ENCODE measurements at regions not wholly inside any gene's neighbourhood (a gene's known extent, or its start where the extent isn't known, plus 50 kb on each side); places are given as distances from the start of the nearest gene placed in this dataset.

- intact Hi-C loops (cut with DNase I): loop anchor here (2.0 kb wide), 1 partner anchor 15 kb away; no protein-coding TSS in a partner anchor
- H3K27ac ChIP-seq: no peak overlapping the region
- 86 to 89% methylated on average over 1 of the region's 1 CpG for WGBS, 2 donors
- no peak for TF ChIP-seq EP300 (IDR thresholded peaks at IDR 0.05)
- TF ChIP-seq POLR2AphosphoS5 (IDR thresholded peaks at IDR 0.05): no peak
- TF ChIP-seq POLR2A (IDR thresholded peaks at IDR 0.05): no peak
- TF ChIP-seq CTCF (IDR thresholded peaks at IDR 0.05): no peak
- H3K36me3 ChIP-seq: no peaks in the 10 kb centered on the region
- no peak overlapping the region for H3K4me3 ChIP-seq
- H3K4me1 ChIP-seq: no peaks in the 10 kb centered on the region
- DNase-seq: no peak
- H3K9me3 ChIP-seq: no peaks in the 10 kb centered on the region
- H3K27me3 ChIP-seq: no peaks in the 10 kb centered on the region
Measured at GRCh38 chr7:18395868-18396267, 99.7 kb upstream of the HDAC9 start.

- H3K27ac ChIP-seq: no peak overlapping the region
- WGBS, 2 donors: 83 to 84% methylated on average over 5 of the region's 5 CpGs
- no peaks in the 10 kb centered on the region for H3K9me3 ChIP-seq
- H3K4me3 ChIP-seq: no peak overlapping the region
- H3K4me1 ChIP-seq: no peaks in the 10 kb centered on the region
- intact Hi-C loops (cut with DNase I): no loop called here
- no peaks in the 10 kb centered on the region for H3K36me3 ChIP-seq
- TF ChIP-seq POLR2A (IDR thresholded peaks at IDR 0.05) (no peak), CTCF (IDR thresholded peaks at IDR 0.05) (no peak), EP300 (IDR thresholded peaks at IDR 0.05) (no peak), POLR2AphosphoS5 (IDR thresholded peaks at IDR 0.05) (no peak)
- DNase-seq: no peak
- no peaks in the 10 kb centered on the region for H3K27me3 ChIP-seq
Measured at GRCh38 chr7:18396953-18397352, 98.6 kb upstream of the HDAC9 start.

GRCh38 chr7:18399436-18400235 lies 95.9 kb upstream of the HDAC9 start:
- Histone ChIP-seq H3K9me3 (no peaks in the 10 kb centered on the region), H3K36me3 (no peaks in the 10 kb centered on the region), H3K27me3 (no peaks in the 10 kb centered on the region), H3K27ac (no peak overlapping the region), H3K4me3 (no peak overlapping the region), H3K4me1 (no peaks in the 10 kb centered on the region)
- intact Hi-C loops (cut with DNase I): no loop called here
- no peak for DNase-seq
- TF ChIP-seq POLR2A (IDR thresholded peaks at IDR 0.05) (no peak), EP300 (IDR thresholded peaks at IDR 0.05) (no peak), CTCF (IDR thresholded peaks at IDR 0.05) (no peak), POLR2AphosphoS5 (IDR thresholded peaks at IDR 0.05) (no peak)
- WGBS, 2 donors: 91 to 92% methylated on average over 4 of the region's 4 CpGs

GRCh38 chr7:18400275-18400674 lies 95.3 kb upstream of the HDAC9 start:
- no peaks in the 10 kb centered on the region for H3K27me3 ChIP-seq
- intact Hi-C loops (cut with DNase I): no loop called here

More at GRCh38 chr7:18400275-18400674, 95.3 kb upstream of the HDAC9 start:
- Histone ChIP-seq H3K4me1 (no peaks in the 10 kb centered on the region), H3K36me3 (no peaks in the 10 kb centered on the region), H3K27ac (no peak overlapping the region), H3K9me3 (no peaks in the 10 kb centered on the region), H3K4me3 (no peak overlapping the region)
- no peak for DNase-seq
- 86 to 87% methylated on average over 2 of the region's 2 CpGs for WGBS, 2 donors
- no peak for TF ChIP-seq POLR2AphosphoS5 (IDR thresholded peaks at IDR 0.05)
- TF ChIP-seq EP300 (IDR thresholded peaks at IDR 0.05): no peak
- TF ChIP-seq CTCF (IDR thresholded peaks at IDR 0.05): no peak
- no peak for TF ChIP-seq POLR2A (IDR thresholded peaks at IDR 0.05)
